Gastrocnemius medialis (tissue), 4 donors: ENCODE measurements at regions not wholly inside any gene's neighbourhood (a gene's known extent, or its start where the extent isn't known, plus 50 kb on each side); places are given as distances from the start of the nearest gene placed in this dataset.

ENCODE experiments used
- CTCF ChIP-seq, 5 experiments: fragments of 450-650 bp in 3 of 5; fragments of 200-600 bp in 2 of 5; sonication (generic) in 2 of 5; IDR thresholded peaks in 4 of 5; conservative IDR thresholded peaks in 1 of 5; 1 replicate in 4 of 5; 2 replicates in 1 of 5; pipeline ENCODE4 v1.5.1; 2016 to 2019; ENCODE audit warnings: antibody characterized with exemption in 5 of 5, mild to moderate bottlenecking in 3 of 5, moderate library complexity in 3 of 5
- POLR2A ChIP-seq, 2 donors: fragments of 450-650 bp; IDR thresholded peaks; one replicate each; pipeline ENCODE4 v1.6.1; 2017; ENCODE audit warnings: antibody characterized with exemption in 2 of 2, mild to moderate bottlenecking in 2 of 2, moderate library complexity in 2 of 2

GRCh38 chr4:130422261-130422660, 1326.3 kb downstream of the C4orf33 start:
- TF ChIP-seq POLR2A (IDR thresholded peaks at IDR 0.05): no peak
- TF ChIP-seq CTCF (IDR thresholded peaks at IDR 0.05 in 4 of 5, conservative IDR thresholded peaks at IDR 0.05 in 1 of 5): no peak
